ENCODE measurements at regions not wholly inside any gene's neighbourhood (a gene's known extent, or its start where the extent isn't known, plus 50 kb on each side); places are given as distances from the start of the nearest gene placed in this dataset.

DNA sequence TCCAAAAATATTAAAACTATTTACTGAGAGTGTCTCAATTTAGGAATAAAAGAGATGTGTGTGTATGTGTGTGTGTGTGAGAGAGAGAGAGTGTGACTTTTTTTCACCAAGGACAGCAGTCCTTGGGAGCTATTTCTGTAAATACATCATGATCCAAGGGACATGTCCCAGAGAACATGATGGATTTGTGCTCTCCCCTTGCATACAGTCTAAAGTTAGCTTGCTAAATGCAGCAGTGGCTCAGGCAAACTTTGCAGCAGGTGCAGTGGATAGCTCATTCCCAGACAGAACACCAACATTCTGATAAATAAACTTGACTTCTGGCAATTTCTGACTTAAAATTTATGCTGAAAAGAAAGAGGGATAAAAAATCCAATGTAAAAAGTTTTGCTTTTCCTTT lies 55.4 kb upstream of the SGCD start:
- no peak for DNase-seq (ENCODE audit: low read depth)

GRCh38 chr5:156272139-156272538 lies 54.8 kb upstream of the SGCD start:
- DNase-seq (ENCODE audit: low read depth), result no peak

DNA sequence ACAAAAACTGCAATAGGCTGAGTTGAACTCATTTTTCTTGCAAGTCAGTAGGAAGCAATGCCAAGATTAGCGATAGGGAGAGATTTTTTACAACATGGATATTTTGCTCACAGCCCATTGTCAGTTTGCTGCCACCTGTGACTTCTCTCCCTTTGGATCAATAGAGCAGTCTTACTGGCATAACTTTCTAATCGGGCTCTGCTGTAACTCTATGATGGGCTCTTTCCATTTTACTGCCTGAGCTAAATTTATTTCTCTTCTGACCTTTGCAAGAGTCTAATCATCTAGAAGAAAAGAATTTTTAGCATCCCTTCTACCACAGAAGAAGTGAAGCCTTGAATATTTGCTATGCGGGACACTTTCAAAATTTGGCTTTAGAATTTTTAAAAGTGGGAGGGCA lies 53.6 kb upstream of the SGCD start:
- DNase-seq (ENCODE audit: low read depth), result no peak

GRCh38 chr5:156274453-156274852 lies 52.5 kb upstream of the SGCD start:
- no peak for DNase-seq (ENCODE audit: low read depth)
